SH-SY5Y (cell line): ENCODE measurements at regions not wholly inside any gene's neighbourhood (a gene's known extent, or its start where the extent isn't known, plus 50 kb on each side); places are given as distances from the start of the nearest gene placed in this dataset.

ENCODE experiments used
- GATA2 ChIP-seq: IDR thresholded peaks from 2 replicates; pipeline ENCODE4 v1.6.1; 2011; ENCODE audit warnings: mild to moderate bottlenecking, low read depth, low read length
- GATA3 ChIP-seq: IDR thresholded peaks from 2 replicates; pipeline ENCODE4 v1.6.1; 2011; ENCODE audit warnings: low read depth, mild to moderate bottlenecking, low read length, moderate library complexity

GRCh38 chrX:42459735-42460134 is 318.2 kb downstream of the PPP1R2C start:
- no peak for TF ChIP-seq GATA3
- TF ChIP-seq GATA2 = no peak

- TF ChIP-seq GATA3 = no peak
- no peak for TF ChIP-seq GATA2
Observed at GRCh38 chrX:42456176-42456700, 321.7 kb downstream of the PPP1R2C start.

- TF ChIP-seq GATA3 (no peak), GATA2 (no peak)
Observed at GRCh38 chrX:42450228-42450627, 327.7 kb downstream of the PPP1R2C start.

- TF ChIP-seq GATA3 = no peak
- no peak for TF ChIP-seq GATA2
Observed at GRCh38 chrX:42443267-42443666, 334.7 kb downstream of the PPP1R2C start.

- TF ChIP-seq GATA3 (no peak), GATA2 (no peak)
Observed at GRCh38 chrX:42442745-42443144, 335.2 kb downstream of the PPP1R2C start.

GRCh38 chrX:42437211-42437610 is 340.8 kb downstream of the PPP1R2C start:
- no peak for TF ChIP-seq GATA3
- TF ChIP-seq GATA2 = no peak

GRCh38 chrX:42434458-42435166 is 343.4 kb downstream of the PPP1R2C start:
- TF ChIP-seq GATA2 = no peak
- TF ChIP-seq GATA3 = no peak

- no peak for TF ChIP-seq GATA2
- TF ChIP-seq GATA3 = no peak
Observed at GRCh38 chrX:42432552-42432951, 345.4 kb downstream of the PPP1R2C start.

- TF ChIP-seq GATA2 = no peak
- TF ChIP-seq GATA3 = no peak
Observed at GRCh38 chrX:42422961-42423360, 355.0 kb downstream of the PPP1R2C start.

- no peak for TF ChIP-seq GATA3
- no peak for TF ChIP-seq GATA2
Observed at GRCh38 chrX:42420426-42420825, 357.5 kb downstream of the PPP1R2C start.

- no peak for TF ChIP-seq GATA2
- TF ChIP-seq GATA3 = no peak
Observed at GRCh38 chrX:42415636-42416035, 362.3 kb downstream of the PPP1R2C start.

GRCh38 chrX:42414057-42414456 is 363.9 kb downstream of the PPP1R2C start:
- TF ChIP-seq GATA2 = no peak
- no peak for TF ChIP-seq GATA3

- TF ChIP-seq GATA3 (no peak), GATA2 (no peak)
Observed at GRCh38 chrX:42399632-42400024, 378.3 kb downstream of the PPP1R2C start.

- no peak for TF ChIP-seq GATA2
- TF ChIP-seq GATA3 = no peak
Observed at GRCh38 chrX:42398967-42399631, 378.9 kb downstream of the PPP1R2C start.

GRCh38 chrX:42396136-42396535 is 381.8 kb downstream of the PPP1R2C start:
- TF ChIP-seq GATA2 = no peak
- TF ChIP-seq GATA3 = no peak

- no peak for TF ChIP-seq GATA2
- TF ChIP-seq GATA3 = no peak
Observed at GRCh38 chrX:42392846-42393245, 385.1 kb downstream of the PPP1R2C start.
